Gastrocnemius medialis (tissue), 4 donors: ENCODE measurements at regions not wholly inside any gene's neighbourhood (a gene's known extent, or its start where the extent isn't known, plus 50 kb on each side); places are given as distances from the start of the nearest gene placed in this dataset.

Experiments
- ATAC-seq, 2 donors: fragments of 150-250 bp; one replicate each; pipeline ENCODE4 v1.9.1; 2016
- DNase-seq, 2 donors: peaks; one replicate each; pipeline ENCODE4 v3.0.0-alpha.2; 2019
- H3K27ac ChIP-seq, 4 donors: fragments of 200-600 bp; sonication (generic); 1 replicate in 1 of 4; 2 replicates in 3 of 4; pipeline ENCODE4 v1.5.1; 2016 to 2018; ENCODE audit warnings: mild to moderate bottlenecking in 2 of 4, moderate library complexity in 1 of 4
- H3K27me3 ChIP-seq, 3 donors: fragments of 200-600 bp; sonication (generic) in 2 of 3; 1 replicate in 1 of 3; 2 replicates in 2 of 3; pipeline versions ENCODE4 v1.5.1 to v1.6.0; 2016 to 2019; ENCODE audit warnings: mild to moderate bottlenecking in 1 of 3, moderate library complexity in 1 of 3
- H3K36me3 ChIP-seq, 2 donors: fragments of 200-600 bp; sonication (generic) in 1 of 2; one replicate each; pipeline ENCODE4 v1.5.1; 2017 to 2018
- H3K4me1 ChIP-seq, 2 donors: fragments of 200-600 bp; sonication (generic) in 1 of 2; one replicate each; pipeline ENCODE4 v1.5.1; 2016 to 2017; ENCODE audit warnings: mild to moderate bottlenecking in 2 of 2
- H3K4me3 ChIP-seq, 4 donors: fragments of 200-600 bp; sonication (generic) in 3 of 4; 1 replicate in 1 of 4; 2 replicates in 3 of 4; pipeline ENCODE4 v1.5.1; 2016 to 2019; ENCODE audit warnings: mild to moderate bottlenecking in 2 of 4
- H3K9me3 ChIP-seq, 3 donors: fragments of 200-600 bp; sonication (generic) in 2 of 3; 1 replicate in 1 of 3; 2 replicates in 2 of 3; pipeline ENCODE4 v1.5.1; 2016 to 2019
- POLR2A ChIP-seq, 2 donors: fragments of 450-650 bp; IDR thresholded peaks; one replicate each; pipeline ENCODE4 v1.6.1; 2017; ENCODE audit warnings: antibody characterized with exemption in 2 of 2, mild to moderate bottlenecking in 2 of 2, moderate library complexity in 2 of 2
- in situ Hi-C, 4 donors: fragments of 200-750 bp; cut with MboI; loops; one replicate each; pipeline versions ENCODE4 v1.15.0 to v1.8.0; 2017; ENCODE audit warnings: low sequenced_read_pairs in 4 of 4
- intact Hi-C: fragments of 100-400 bp; cut with DNase I; formaldehyde crosslinking; loops from one replicate; pipeline ENCODE4 v1.15.1; 2023; ENCODE audit warnings: low total_unique reads
- TF ChIP-seq, protein P1 (sequence below), 5 experiments: fragments of 450-650 bp in 3 of 5; fragments of 200-600 bp in 2 of 5; sonication (generic) in 2 of 5; IDR thresholded peaks in 4 of 5; conservative IDR thresholded peaks in 1 of 5; 1 replicate in 4 of 5; 2 replicates in 1 of 5; pipeline ENCODE4 v1.5.1; 2016 to 2019; ENCODE audit warnings: antibody characterized with exemption in 5 of 5, mild to moderate bottlenecking in 3 of 5, moderate library complexity in 3 of 5

GRCh38 chr1:99464738-99465137 lies 181.2 kb upstream of the PALMD start:
- Histone ChIP-seq H3K9me3 (no peaks in the 10 kb centered on the region), H3K4me1 (no peaks in the 10 kb centered on the region), H3K27me3 (no peaks in the 10 kb centered on the region), H3K36me3 (no peaks in the 10 kb centered on the region), H3K4me3 (no peak overlapping the region), H3K27ac (no peak overlapping the region)
- ATAC-seq (no peak), DNase-seq (no peak)
- TF ChIP-seq, protein P1, sequence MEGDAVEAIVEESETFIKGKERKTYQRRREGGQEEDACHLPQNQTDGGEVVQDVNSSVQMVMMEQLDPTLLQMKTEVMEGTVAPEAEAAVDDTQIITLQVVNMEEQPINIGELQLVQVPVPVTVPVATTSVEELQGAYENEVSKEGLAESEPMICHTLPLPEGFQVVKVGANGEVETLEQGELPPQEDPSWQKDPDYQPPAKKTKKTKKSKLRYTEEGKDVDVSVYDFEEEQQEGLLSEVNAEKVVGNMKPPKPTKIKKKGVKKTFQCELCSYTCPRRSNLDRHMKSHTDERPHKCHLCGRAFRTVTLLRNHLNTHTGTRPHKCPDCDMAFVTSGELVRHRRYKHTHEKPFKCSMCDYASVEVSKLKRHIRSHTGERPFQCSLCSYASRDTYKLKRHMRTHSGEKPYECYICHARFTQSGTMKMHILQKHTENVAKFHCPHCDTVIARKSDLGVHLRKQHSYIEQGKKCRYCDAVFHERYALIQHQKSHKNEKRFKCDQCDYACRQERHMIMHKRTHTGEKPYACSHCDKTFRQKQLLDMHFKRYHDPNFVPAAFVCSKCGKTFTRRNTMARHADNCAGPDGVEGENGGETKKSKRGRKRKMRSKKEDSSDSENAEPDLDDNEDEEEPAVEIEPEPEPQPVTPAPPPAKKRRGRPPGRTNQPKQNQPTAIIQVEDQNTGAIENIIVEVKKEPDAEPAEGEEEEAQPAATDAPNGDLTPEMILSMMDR (IDR thresholded peaks at IDR 0.05 in 4 of 5, conservative IDR thresholded peaks at IDR 0.05 in 1 of 5) = no peak
- TF ChIP-seq POLR2A (IDR thresholded peaks at IDR 0.05) = no peak
- intact Hi-C loops = no loop called here
- in situ Hi-C loops = loop anchor here in 2 of 4 donors (25.0 kb wide), 2 partner anchors 248 to 277 kb away; no protein-coding TSS in a partner anchor

DNA sequence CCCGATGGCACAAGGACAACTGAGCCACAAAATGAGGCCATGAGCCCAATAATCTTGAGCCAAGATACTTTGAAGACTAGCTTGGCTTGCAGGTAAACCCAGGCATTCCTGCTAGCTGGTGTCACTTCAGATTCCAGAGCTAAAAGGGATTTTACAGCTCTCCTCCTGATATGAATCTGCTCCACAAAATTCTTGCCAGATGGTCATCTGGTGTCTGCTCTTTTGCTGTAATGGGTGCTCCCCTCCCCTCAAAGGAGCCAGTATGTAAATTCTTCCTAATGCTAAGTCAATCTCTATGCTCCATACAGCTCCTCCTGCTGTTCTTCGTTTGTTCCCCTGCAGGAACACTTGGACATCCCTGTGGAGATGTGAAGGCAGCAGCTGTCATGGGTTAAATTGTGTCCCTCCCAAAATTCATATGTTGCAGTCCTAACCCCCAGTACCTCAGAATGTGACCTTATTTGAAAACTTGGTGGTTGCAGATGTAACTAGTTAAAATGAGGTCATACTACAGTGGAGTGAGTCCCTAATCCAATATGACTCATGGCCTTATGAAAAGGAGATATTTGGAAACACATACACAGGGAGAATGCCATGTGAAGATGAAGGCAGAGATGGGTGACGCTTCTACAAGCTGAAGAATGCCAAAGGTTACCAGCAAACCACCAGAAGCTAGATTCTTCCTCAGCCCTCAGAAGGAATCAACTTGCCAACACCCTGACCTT lies 180.6 kb upstream of the PALMD start:
- Histone ChIP-seq H3K4me3 (no peak overlapping the region), H3K9me3 (no peaks in the 10 kb centered on the region), H3K27me3 (no peaks in the 10 kb centered on the region), H3K27ac (no peak overlapping the region), H3K4me1 (no peaks in the 10 kb centered on the region), H3K36me3 (no peaks in the 10 kb centered on the region)
- TF ChIP-seq POLR2A (IDR thresholded peaks at IDR 0.05) = no peak
- TF ChIP-seq, protein P1 (IDR thresholded peaks at IDR 0.05 in 4 of 5, conservative IDR thresholded peaks at IDR 0.05 in 1 of 5) = no peak
- intact Hi-C loops = no loop called here
- DNase-seq (no peak), ATAC-seq (no peak)
- in situ Hi-C loops = loop anchor here in 2 of 4 donors (25.0 kb wide), 2 partner anchors 247 to 278 kb away; no protein-coding TSS in a partner anchor

DNA sequence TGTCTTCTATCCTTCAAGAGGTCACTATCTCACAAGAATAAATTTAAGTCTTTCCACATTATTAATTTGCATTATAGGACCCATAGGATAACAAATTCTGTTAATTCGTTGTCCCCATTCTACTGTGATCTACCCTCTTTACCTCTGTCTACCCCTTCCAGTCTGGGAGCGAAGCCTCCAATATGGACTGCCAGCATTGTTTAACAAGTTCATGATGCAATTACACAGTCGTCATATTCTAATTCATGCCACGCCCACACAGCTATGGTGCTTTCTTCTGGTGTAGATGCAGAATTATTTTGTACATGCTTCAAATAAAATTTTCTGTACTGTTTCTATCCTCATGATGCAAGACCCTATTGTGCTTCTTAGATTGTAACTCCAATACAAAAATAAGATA lies 178.3 kb upstream of the PALMD start:
- intact Hi-C loops (no loop called here), in situ Hi-C loops (loop anchor here in 2 of 4 donors (25.0 kb wide), 2 partner anchors 245 to 280 kb away; no protein-coding TSS in a partner anchor)
- no peaks in the 10 kb centered on the region for H3K4me1 ChIP-seq
- H3K36me3 ChIP-seq = no peaks in the 10 kb centered on the region
- no peaks in the 10 kb centered on the region for H3K27me3 ChIP-seq
- TF ChIP-seq POLR2A (IDR thresholded peaks at IDR 0.05) = no peak
- TF ChIP-seq, protein P1 (IDR thresholded peaks at IDR 0.05 in 4 of 5, conservative IDR thresholded peaks at IDR 0.05 in 1 of 5) = no peak
- H3K4me3 ChIP-seq = no peak overlapping the region
- H3K9me3 ChIP-seq = no peaks in the 10 kb centered on the region
- no peak for ATAC-seq
- no peak for DNase-seq
- no peak overlapping the region for H3K27ac ChIP-seq

- Histone ChIP-seq H3K27ac (no peak overlapping the region), H3K4me3 (no peak overlapping the region), H3K36me3 (no peaks in the 10 kb centered on the region), H3K27me3 (no peaks in the 10 kb centered on the region), H3K9me3 (no peaks in the 10 kb centered on the region), H3K4me1 (no peaks in the 10 kb centered on the region)
- no peak for TF ChIP-seq POLR2A (IDR thresholded peaks at IDR 0.05)
- TF ChIP-seq, protein P1 (IDR thresholded peaks at IDR 0.05 in 4 of 5, conservative IDR thresholded peaks at IDR 0.05 in 1 of 5) = no peak
- ATAC-seq = no peak
- intact Hi-C loops (no loop called here), in situ Hi-C loops (loop anchor here in 2 of 4 donors (25.0 kb wide), 2 partner anchors 243 to 282 kb away; no protein-coding TSS in a partner anchor)
- no peak for DNase-seq
Measured at GRCh38 chr1:99469550-99469971, 176.4 kb upstream of the PALMD start.
